ENCODE measurements at regions not wholly inside any gene's neighbourhood (a gene's known extent, or its start where the extent isn't known, plus 50 kb on each side); places are given as distances from the start of the nearest gene placed in this dataset.

GRCh38 chr11:127587511-127587910 is 586.9 kb upstream of the KIRREL3 start:
- FAIRE-seq = no peak

GRCh38 chr11:127576210-127576609 is 575.6 kb upstream of the KIRREL3 start:
- 16% methylated on average over 6 of the region's 7 CpGs for WGBS (ENCODE audit: missing lambda C conversion rate)
- Histone ChIP-seq H3K27ac (no peak overlapping the region), H3K4me3 (no peak overlapping the region), H3K4me1 (no peaks in the 10 kb centered on the region), H3K4me2 (no peak overlapping the region), H3K9me3 (no peaks in the 10 kb centered on the region)
- DNase-seq (ENCODE audit: low read depth in 1 of 2, low spot score in 1 of 2) (no peak), ATAC-seq (no peak), FAIRE-seq (no peak)
- POLR2A ChIA-PET = no interaction called here
- TF ChIP-seq SMC3 (IDR thresholded peaks at IDR 0.05) (no peak), RARB (CRISPR knock-in tag; IDR thresholded peaks at IDR 0.05) (no peak), KDM1A (IDR thresholded peaks at IDR 0.05; ENCODE audit: low read depth) (no peak), TFCP2L1 (CRISPR knock-in tag; IDR thresholded peaks at IDR 0.05) (no peak), HES2 (IDR thresholded peaks at IDR 0.05) (no peak), EHMT2 (IDR thresholded peaks at IDR 0.05; ENCODE audit: low read depth) (no peak), CBX2 (IDR thresholded peaks at IDR 0.05; ENCODE audit: borderline replicate concordance, low read depth) (no peak), JUNB (IDR thresholded peaks at IDR 0.05) (no peak), CBX8 (IDR thresholded peaks at IDR 0.05) (no peak), PHF8 (IDR thresholded peaks at IDR 0.05; ENCODE audit: borderline replicate concordance, low read depth) (no peak), CHD4 (IDR thresholded peaks at IDR 0.05; ENCODE audit: borderline replicate concordance) (no peak), HMGXB4 (CRISPR knock-in tag; IDR thresholded peaks at IDR 0.05; ENCODE audit: borderline replicate concordance) (no peak), HEYL (CRISPR knock-in tag; IDR thresholded peaks at IDR 0.05) (no peak), BHLHE40 (IDR thresholded peaks at IDR 0.05; ENCODE audit: low read depth, low read length) (no peak), ZC3H11A (IDR thresholded peaks at IDR 0.05) (no peak), EP300 (IDR thresholded peaks at IDR 0.05) (no peak), HDAC2 (IDR thresholded peaks at IDR 0.05) (no peak)
- TF ChIP-seq, protein P1, sequence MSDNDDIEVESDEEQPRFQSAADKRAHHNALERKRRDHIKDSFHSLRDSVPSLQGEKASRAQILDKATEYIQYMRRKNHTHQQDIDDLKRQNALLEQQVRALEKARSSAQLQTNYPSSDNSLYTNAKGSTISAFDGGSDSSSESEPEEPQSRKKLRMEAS (IDR thresholded peaks at IDR 0.05) = no peak
- TF ChIP-seq, protein P2, sequence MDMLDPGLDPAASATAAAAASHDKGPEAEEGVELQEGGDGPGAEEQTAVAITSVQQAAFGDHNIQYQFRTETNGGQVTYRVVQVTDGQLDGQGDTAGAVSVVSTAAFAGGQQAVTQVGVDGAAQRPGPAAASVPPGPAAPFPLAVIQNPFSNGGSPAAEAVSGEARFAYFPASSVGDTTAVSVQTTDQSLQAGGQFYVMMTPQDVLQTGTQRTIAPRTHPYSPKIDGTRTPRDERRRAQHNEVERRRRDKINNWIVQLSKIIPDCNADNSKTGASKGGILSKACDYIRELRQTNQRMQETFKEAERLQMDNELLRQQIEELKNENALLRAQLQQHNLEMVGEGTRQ (IDR thresholded peaks at IDR 0.05) = no peak
- TF ChIP-seq, protein P3, sequence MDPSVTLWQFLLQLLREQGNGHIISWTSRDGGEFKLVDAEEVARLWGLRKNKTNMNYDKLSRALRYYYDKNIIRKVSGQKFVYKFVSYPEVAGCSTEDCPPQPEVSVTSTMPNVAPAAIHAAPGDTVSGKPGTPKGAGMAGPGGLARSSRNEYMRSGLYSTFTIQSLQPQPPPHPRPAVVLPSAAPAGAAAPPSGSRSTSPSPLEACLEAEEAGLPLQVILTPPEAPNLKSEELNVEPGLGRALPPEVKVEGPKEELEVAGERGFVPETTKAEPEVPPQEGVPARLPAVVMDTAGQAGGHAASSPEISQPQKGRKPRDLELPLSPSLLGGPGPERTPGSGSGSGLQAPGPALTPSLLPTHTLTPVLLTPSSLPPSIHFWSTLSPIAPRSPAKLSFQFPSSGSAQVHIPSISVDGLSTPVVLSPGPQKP (IDR thresholded peaks at IDR 0.05; ENCODE audit: low read depth, low read length) = no peak
- CTCF ChIA-PET = no interaction called here

More at GRCh38 chr11:127587511-127587910, 586.9 kb upstream of the KIRREL3 start:
- POLR2A ChIA-PET = no interaction called here
- ATAC-seq (no peak), DNase-seq (ENCODE audit: low read depth in 1 of 2, low spot score in 1 of 2) (no peak)
- no peak for TF ChIP-seq HOXB5 (CRISPR knock-in tag; IDR thresholded peaks at IDR 0.05)
- no peak for TF ChIP-seq FOSB (CRISPR knock-in tag; IDR thresholded peaks at IDR 0.05)
- TF ChIP-seq GATA3 (IDR thresholded peaks at IDR 0.05; ENCODE audit: borderline replicate concordance) = no peak
- TF ChIP-seq, protein P2 (IDR thresholded peaks at IDR 0.05) = no peak
- no peak for TF ChIP-seq EHMT2 (IDR thresholded peaks at IDR 0.05; ENCODE audit: low read depth)
- no peak for TF ChIP-seq ZSCAN20 (CRISPR knock-in tag; IDR thresholded peaks at IDR 0.05)
- no peak for TF ChIP-seq NFE2L2 (conservative IDR thresholded peaks at IDR 0.05; ENCODE audit: low read length)
- TF ChIP-seq KDM1A (IDR thresholded peaks at IDR 0.05; ENCODE audit: low read depth) = no peak
- no peak for TF ChIP-seq NPAS2 (CRISPR knock-in tag; IDR thresholded peaks at IDR 0.05; ENCODE audit: borderline replicate concordance)
- TF ChIP-seq, protein P4, sequence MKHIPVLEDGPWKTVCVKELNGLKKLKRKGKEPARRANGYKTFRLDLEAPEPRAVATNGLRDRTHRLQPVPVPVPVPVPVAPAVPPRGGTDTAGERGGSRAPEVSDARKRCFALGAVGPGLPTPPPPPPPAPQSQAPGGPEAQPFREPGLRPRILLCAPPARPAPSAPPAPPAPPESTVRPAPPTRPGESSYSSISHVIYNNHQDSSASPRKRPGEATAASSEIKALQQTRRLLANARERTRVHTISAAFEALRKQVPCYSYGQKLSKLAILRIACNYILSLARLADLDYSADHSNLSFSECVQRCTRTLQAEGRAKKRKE (CRISPR knock-in tag; IDR thresholded peaks at IDR 0.05; ENCODE audit: low read depth) = no peak
- TF ChIP-seq FOSL2 (IDR thresholded peaks at IDR 0.05) = no peak
- no peak for TF ChIP-seq FOSL2 (CRISPR knock-in tag; IDR thresholded peaks at IDR 0.05)
- TF ChIP-seq TP53 (CRISPR knock-in tag; IDR thresholded peaks at IDR 0.05) = no peak
- no peak for TF ChIP-seq EHF (CRISPR knock-in tag; IDR thresholded peaks at IDR 0.05)
- TF ChIP-seq E2F6 (IDR thresholded peaks at IDR 0.05; ENCODE audit: borderline replicate concordance, low read depth) = no peak
- TF ChIP-seq RAD21 (conservative IDR thresholded peaks at IDR 0.05 in 1 of 2, IDR thresholded peaks at IDR 0.05 in 1 of 2) = no peak
- no peak for TF ChIP-seq HDAC2 (IDR thresholded peaks at IDR 0.05)
- TF ChIP-seq ZFP36 (IDR thresholded peaks at IDR 0.05; ENCODE audit: borderline replicate concordance, partially characterized antibody) = no peak
- no peak overlapping the region for H3K27ac ChIP-seq
- no peak overlapping the region for H3K4me3 ChIP-seq
- 26% methylated on average over 2 of the region's 2 CpGs for WGBS (ENCODE audit: missing lambda C conversion rate)
- CTCF ChIA-PET = no interaction called here
- H3K4me1 ChIP-seq = no peaks in the 10 kb centered on the region
- H3K9me3 ChIP-seq = no peaks in the 10 kb centered on the region
- no peak overlapping the region for H3K4me2 ChIP-seq
